ENCODE measurements at regions not wholly inside any gene's neighbourhood (a gene's known extent, or its start where the extent isn't known, plus 50 kb on each side); places are given as distances from the start of the nearest gene placed in this dataset.
A peak's percentile ranks its signal among the peaks of the same experiment; 100 is the strongest.

GRCh38 chr6:82614518-82614917 is 250.9 kb downstream of the TPBG start:
- in situ Hi-C loops (cut with MboI) = loop anchor here (10.0 kb wide), 1 partner anchor 440 kb away; no protein-coding TSS in a partner anchor
- no peak for FAIRE-seq
- no peaks in the 10 kb centered on the region for H3K27me3 ChIP-seq (replicated peaks in 1 of 2; ENCODE audit: control insufficient read depth in 2 of 2, insufficient read depth in 2 of 2, low read length in 1 of 2)
- intact Hi-C loops (cut with micrococcal nuclease; ENCODE audit: unreplicated experiment) = no loop called here
- no peaks in the 10 kb centered on the region for H3K9me3 ChIP-seq (replicated peaks; ENCODE audit: control insufficient read depth, insufficient read depth, low read length)
- H3K36me3 ChIP-seq (ENCODE audit: control insufficient read depth in 2 of 2, insufficient read depth in 2 of 2, low read length in 1 of 2) = no peaks in the 10 kb centered on the region
- ChIA-PET SMC1A (ENCODE audit: uncharacterized antibody, unreplicated experiment) (interaction anchor here (1.1 to 1.6 kb wide), 3 partner anchors 15 to 346 kb away, joined by 3 read pairs; no protein-coding TSS in a partner anchor), RAD21 (ENCODE audit: unreplicated experiment) (no interaction called here), POLR2A (no interaction called here), CTCF (interaction anchor here (0.6 kb wide), 1 partner anchor 1079 kb away, joined by 3 read pairs; no protein-coding TSS in a partner anchor)
- no peaks in the 10 kb centered on the region for H4K20me1 ChIP-seq (ENCODE audit: control insufficient read depth, insufficient read depth)
- no peaks in the 10 kb centered on the region for H3K4me1 ChIP-seq (ENCODE audit: control insufficient read depth, insufficient read depth, low read length)
- no peak overlapping the region for H3K9ac ChIP-seq (ENCODE audit: control insufficient read depth, insufficient read depth, low read length)
- no peaks in the 10 kb centered on the region for H3K79me2 ChIP-seq (ENCODE audit: control insufficient read depth, insufficient read depth, low read length)
- ATAC-seq = no peak
- no peak overlapping the region for H3K27ac ChIP-seq (ENCODE audit: control insufficient read depth, insufficient read depth)
- no peak overlapping the region for H3K4me3 ChIP-seq
- BruUV-seq (replicated peaks) = no TSS peak
- no peak for DNase-seq (ENCODE audit: low read depth, low spot score)
- no peak overlapping the region for H2AFZ ChIP-seq (ENCODE audit: control insufficient read depth, low read depth, low read length)
- no peak overlapping the region for H3K4me2 ChIP-seq (ENCODE audit: control insufficient read depth, insufficient read depth)
- no peak for TF ChIP-seq SP1 (IDR thresholded peaks at IDR 0.05; ENCODE audit: low read depth, low read length)
- 10% methylated on average over 3 of the region's 3 CpGs for WGBS (ENCODE audit: insufficient coverage, insufficient replicate concordance, low lambda C conversion rate, missing lambda C conversion rate)

GRCh38 chr6:82616386-82617028 is 252.9 kb downstream of the TPBG start:
- Histone ChIP-seq H3K36me3 (ENCODE audit: control insufficient read depth in 2 of 2, insufficient read depth in 2 of 2, low read length in 1 of 2) (no peaks in the 10 kb centered on the region), H3K79me2 (ENCODE audit: control insufficient read depth, insufficient read depth, low read length) (no peaks in the 10 kb centered on the region), H3K27me3 (replicated peaks in 1 of 2; ENCODE audit: control insufficient read depth in 2 of 2, insufficient read depth in 2 of 2, low read length in 1 of 2) (no peaks in the 10 kb centered on the region), H3K9me3 (replicated peaks; ENCODE audit: control insufficient read depth, insufficient read depth, low read length) (no peaks in the 10 kb centered on the region), H2AFZ (ENCODE audit: control insufficient read depth, low read depth, low read length) (no peak overlapping the region), H3K27ac (ENCODE audit: control insufficient read depth, insufficient read depth) (no peak overlapping the region), H3K4me3 (no peak overlapping the region), H3K9ac (ENCODE audit: control insufficient read depth, insufficient read depth, low read length) (no peak overlapping the region), H3K4me1 (ENCODE audit: control insufficient read depth, insufficient read depth, low read length) (no peaks in the 10 kb centered on the region), H4K20me1 (ENCODE audit: control insufficient read depth, insufficient read depth) (no peaks in the 10 kb centered on the region), H3K4me2 (ENCODE audit: control insufficient read depth, insufficient read depth) (no peak overlapping the region)
- intact Hi-C loops (cut with micrococcal nuclease; ENCODE audit: unreplicated experiment) = no loop called here
- ChIA-PET RAD21 (ENCODE audit: unreplicated experiment) (no interaction called here), SMC1A (ENCODE audit: uncharacterized antibody, unreplicated experiment) (no interaction called here), CTCF (interaction anchor here (0.8 to 1.6 kb wide), 3 partner anchors 20 to 345 kb away, joined by 3 to 5 read pairs (median 3); no protein-coding TSS in a partner anchor), POLR2A (no interaction called here)
- no peak for DNase-seq (ENCODE audit: low read depth, low spot score)
- WGBS (ENCODE audit: insufficient coverage, insufficient replicate concordance, low lambda C conversion rate, missing lambda C conversion rate) = 8% methylated on average over 4 of the region's 4 CpGs
- FAIRE-seq = no peak
- in situ Hi-C loops (cut with MboI) = loop anchor here (10.0 kb wide), 1 partner anchor 438 kb away; no protein-coding TSS in a partner anchor
- TF ChIP-seq SREBF2 (IDR thresholded peaks at IDR 0.05; ENCODE audit: low read length) (no peak), SMC3 (IDR thresholded peaks at IDR 0.05; ENCODE audit: borderline replicate concordance, low read length) (peak; percentile 25; the same call in 1 of the 2 replicates), CTCF (IDR thresholded peaks at IDR 0.05 in 2 of 3, conservative IDR thresholded peaks at IDR 0.05 in 1 of 3; ENCODE audit: control insufficient read depth in 2 of 3, extremely low read depth in 1 of 3, insufficient read depth in 1 of 3, low read depth in 3 of 3, low read length in 3 of 3) (peak in 1 of 3 experiments; percentile 8; a peak in 1 of 6 replicates), RAD21 (IDR thresholded peaks at IDR 0.05; ENCODE audit: insufficient read depth, low read depth, low read length) (peak; percentile 40), RELA (IDR thresholded peaks at IDR 0.05; ENCODE audit: borderline replicate concordance, partially characterized antibody) (no peak), HDAC6 (IDR thresholded peaks at IDR 0.05; ENCODE audit: unreplicated experiment) (no peak)
- no TSS peak for BruUV-seq (replicated peaks)
- ATAC-seq = no peak
